ENCODE measurements at regions not wholly inside any gene's neighbourhood (a gene's known extent, or its start where the extent isn't known, plus 50 kb on each side); places are given as distances from the start of the nearest gene placed in this dataset.

DNA sequence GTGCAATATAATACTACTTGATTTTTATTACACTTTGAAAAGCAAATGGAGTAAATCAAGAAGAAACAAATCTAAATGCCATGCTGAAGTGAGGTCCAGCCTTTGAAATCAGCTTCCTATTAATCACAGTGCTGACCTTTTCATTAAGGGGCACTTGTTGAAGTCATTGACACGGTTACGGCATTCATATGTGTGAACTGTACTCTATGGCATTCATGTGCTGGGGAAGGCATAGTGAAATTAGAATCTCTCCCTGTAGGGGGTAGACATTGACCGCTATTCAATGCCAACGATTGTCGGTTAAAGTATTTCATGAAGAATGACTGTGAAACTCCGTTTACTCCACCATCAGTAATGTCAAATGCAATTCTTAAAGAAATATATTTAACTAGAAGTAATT lies 296.1 kb upstream of the SEMA3A start:
- Histone ChIP-seq H3K4me1 (ENCODE audit: control insufficient read depth, insufficient read depth, low read length) (no peaks in the 10 kb centered on the region), H3K9me3 (ENCODE audit: control insufficient read depth, insufficient read depth, low read depth, low read length) (no peaks in the 10 kb centered on the region), H3K27ac (ENCODE audit: low read length) (no peak overlapping the region), H3K4me3 (ENCODE audit: low read depth in 2 of 2, low read length in 2 of 2) (no peak overlapping the region), H3K27me3 (ENCODE audit: control insufficient read depth, insufficient read depth, low read length) (no peaks in the 10 kb centered on the region), H3K36me3 (ENCODE audit: control insufficient read depth, insufficient read depth, low read length) (no peaks in the 10 kb centered on the region)
- no TSS peak for BruUV-seq (replicated peaks)
- TF ChIP-seq TCF7L2 (IDR thresholded peaks at IDR 0.05; ENCODE audit: low read depth, low read length): no peak
- TF ChIP-seq, protein P1, sequence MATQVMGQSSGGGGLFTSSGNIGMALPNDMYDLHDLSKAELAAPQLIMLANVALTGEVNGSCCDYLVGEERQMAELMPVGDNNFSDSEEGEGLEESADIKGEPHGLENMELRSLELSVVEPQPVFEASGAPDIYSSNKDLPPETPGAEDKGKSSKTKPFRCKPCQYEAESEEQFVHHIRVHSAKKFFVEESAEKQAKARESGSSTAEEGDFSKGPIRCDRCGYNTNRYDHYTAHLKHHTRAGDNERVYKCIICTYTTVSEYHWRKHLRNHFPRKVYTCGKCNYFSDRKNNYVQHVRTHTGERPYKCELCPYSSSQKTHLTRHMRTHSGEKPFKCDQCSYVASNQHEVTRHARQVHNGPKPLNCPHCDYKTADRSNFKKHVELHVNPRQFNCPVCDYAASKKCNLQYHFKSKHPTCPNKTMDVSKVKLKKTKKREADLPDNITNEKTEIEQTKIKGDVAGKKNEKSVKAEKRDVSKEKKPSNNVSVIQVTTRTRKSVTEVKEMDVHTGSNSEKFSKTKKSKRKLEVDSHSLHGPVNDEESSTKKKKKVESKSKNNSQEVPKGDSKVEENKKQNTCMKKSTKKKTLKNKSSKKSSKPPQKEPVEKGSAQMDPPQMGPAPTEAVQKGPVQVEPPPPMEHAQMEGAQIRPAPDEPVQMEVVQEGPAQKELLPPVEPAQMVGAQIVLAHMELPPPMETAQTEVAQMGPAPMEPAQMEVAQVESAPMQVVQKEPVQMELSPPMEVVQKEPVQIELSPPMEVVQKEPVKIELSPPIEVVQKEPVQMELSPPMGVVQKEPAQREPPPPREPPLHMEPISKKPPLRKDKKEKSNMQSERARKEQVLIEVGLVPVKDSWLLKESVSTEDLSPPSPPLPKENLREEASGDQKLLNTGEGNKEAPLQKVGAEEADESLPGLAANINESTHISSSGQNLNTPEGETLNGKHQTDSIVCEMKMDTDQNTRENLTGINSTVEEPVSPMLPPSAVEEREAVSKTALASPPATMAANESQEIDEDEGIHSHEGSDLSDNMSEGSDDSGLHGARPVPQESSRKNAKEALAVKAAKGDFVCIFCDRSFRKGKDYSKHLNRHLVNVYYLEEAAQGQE (IDR thresholded peaks at IDR 0.05; ENCODE audit: insufficient read depth in 1 of 2, low read depth in 2 of 2, low read length in 1 of 2): no peak
- TF ChIP-seq, protein P2, sequence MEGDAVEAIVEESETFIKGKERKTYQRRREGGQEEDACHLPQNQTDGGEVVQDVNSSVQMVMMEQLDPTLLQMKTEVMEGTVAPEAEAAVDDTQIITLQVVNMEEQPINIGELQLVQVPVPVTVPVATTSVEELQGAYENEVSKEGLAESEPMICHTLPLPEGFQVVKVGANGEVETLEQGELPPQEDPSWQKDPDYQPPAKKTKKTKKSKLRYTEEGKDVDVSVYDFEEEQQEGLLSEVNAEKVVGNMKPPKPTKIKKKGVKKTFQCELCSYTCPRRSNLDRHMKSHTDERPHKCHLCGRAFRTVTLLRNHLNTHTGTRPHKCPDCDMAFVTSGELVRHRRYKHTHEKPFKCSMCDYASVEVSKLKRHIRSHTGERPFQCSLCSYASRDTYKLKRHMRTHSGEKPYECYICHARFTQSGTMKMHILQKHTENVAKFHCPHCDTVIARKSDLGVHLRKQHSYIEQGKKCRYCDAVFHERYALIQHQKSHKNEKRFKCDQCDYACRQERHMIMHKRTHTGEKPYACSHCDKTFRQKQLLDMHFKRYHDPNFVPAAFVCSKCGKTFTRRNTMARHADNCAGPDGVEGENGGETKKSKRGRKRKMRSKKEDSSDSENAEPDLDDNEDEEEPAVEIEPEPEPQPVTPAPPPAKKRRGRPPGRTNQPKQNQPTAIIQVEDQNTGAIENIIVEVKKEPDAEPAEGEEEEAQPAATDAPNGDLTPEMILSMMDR (IDR thresholded peaks at IDR 0.05): no peak
- no peak for TF ChIP-seq POLR2AphosphoS5 (IDR thresholded peaks at IDR 0.05; ENCODE audit: low read depth, low read length)
- TF ChIP-seq SIN3A (IDR thresholded peaks at IDR 0.05; ENCODE audit: borderline replicate concordance, insufficient read depth, low read depth, low read length): no peak
- DNase-seq (ENCODE audit: low read depth, low spot score): no peak
- ATAC-seq: no peak
- in situ Hi-C loops (cut with HindIII; ENCODE audit: low pct_unique_long_range_greater_than_20kb, low sequenced_read_pairs) (no loop called here), intact Hi-C loops (cut with micrococcal nuclease; ENCODE audit: unreplicated experiment) (no loop called here)
- CTCF ChIA-PET: no interaction called here
- POLR2A ChIA-PET: no interaction called here

DNA sequence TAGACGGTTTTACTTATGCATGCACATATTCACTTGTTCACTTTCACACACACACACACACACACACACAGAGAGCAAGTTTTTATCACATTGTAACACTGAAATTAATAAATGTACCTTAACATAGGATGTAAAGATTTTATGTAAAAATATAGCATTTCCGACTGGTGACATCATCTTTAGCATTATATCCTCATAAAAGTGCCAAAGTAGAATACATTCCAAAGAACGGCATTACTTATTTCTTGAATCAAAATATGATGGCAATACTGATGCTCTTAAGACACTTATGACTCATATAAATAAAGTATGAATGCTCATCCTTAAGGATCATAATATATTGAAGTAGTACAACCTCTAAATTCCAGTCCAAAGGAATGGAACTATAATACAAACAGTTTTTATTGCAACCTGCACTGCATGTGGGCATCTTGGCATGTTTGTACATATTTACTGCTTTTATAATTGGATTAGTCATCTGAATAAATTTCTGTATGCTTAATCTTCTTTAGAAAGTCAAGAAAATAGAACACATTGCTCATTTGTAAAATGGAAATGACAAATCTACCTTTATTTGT lies 290.0 kb upstream of the SEMA3A start:
- BruUV-seq (replicated peaks): no TSS peak
- in situ Hi-C loops (cut with HindIII; ENCODE audit: low pct_unique_long_range_greater_than_20kb, low sequenced_read_pairs): no loop called here
- CTCF ChIA-PET: interaction anchor here (0.7 kb wide), 1 partner anchor 13 kb away, joined by 4 read pairs; no protein-coding TSS in a partner anchor

More for the DNA sequence above, 290.0 kb upstream of the SEMA3A start:
- peak; percentile 80 for ATAC-seq
- Histone ChIP-seq H3K27ac (ENCODE audit: low read length) (no peak overlapping the region; the same call in 1 of the 2 replicates), H3K36me3 (ENCODE audit: control insufficient read depth, insufficient read depth, low read length) (no peaks in the 10 kb centered on the region), H3K4me3 (ENCODE audit: low read depth in 2 of 2, low read length in 2 of 2) (no peak overlapping the region), H3K27me3 (ENCODE audit: control insufficient read depth, insufficient read depth, low read length) (no peaks in the 10 kb centered on the region), H3K4me1 (ENCODE audit: control insufficient read depth, insufficient read depth, low read length) (no peaks in the 10 kb centered on the region), H3K9me3 (ENCODE audit: control insufficient read depth, insufficient read depth, low read depth, low read length) (no peaks in the 10 kb centered on the region)
- TF ChIP-seq, protein P1 (IDR thresholded peaks at IDR 0.05; ENCODE audit: insufficient read depth in 1 of 2, low read depth in 2 of 2, low read length in 1 of 2): no peak
- TF ChIP-seq TCF7L2 (IDR thresholded peaks at IDR 0.05; ENCODE audit: low read depth, low read length): peak; percentile 40; the same call in 1 of the 2 replicates
- DNase-seq (ENCODE audit: low read depth, low spot score): peak; percentile 22
- intact Hi-C loops (cut with micrococcal nuclease; ENCODE audit: unreplicated experiment): no loop called here
- POLR2A ChIA-PET: no interaction called here
